Glutamatergic neuron (in vitro differentiated cells): ENCODE measurements at regions not wholly inside any gene's neighbourhood (a gene's known extent, or its start where the extent isn't known, plus 50 kb on each side); places are given as distances from the start of the nearest gene placed in this dataset.

Experiments used
- DNase-seq: peaks from one replicate; pipeline ENCODE4 v3.0.0; 2022
- H3K27ac Mint-ChIP-seq: one replicate; pipeline ENCODE4 v1.8.0; 2020; ENCODE audit warnings: mild to moderate bottlenecking, mixed read lengths, inconsistent platforms; ENCODE audit not compliant: unreplicated experiment
- H3K27me3 Mint-ChIP-seq: one replicate; pipeline ENCODE4 v1.8.0; 2020; ENCODE audit warnings: mild to moderate bottlenecking, moderate library complexity, mixed read lengths, inconsistent platforms; ENCODE audit not compliant: unreplicated experiment
- H3K36me3 Mint-ChIP-seq: one replicate; pipeline ENCODE4 v1.8.0; 2020; ENCODE audit warnings: mild to moderate bottlenecking, mixed read lengths, inconsistent platforms; ENCODE audit not compliant: unreplicated experiment
- H3K4me1 Mint-ChIP-seq: one replicate; pipeline ENCODE4 v1.8.0; 2020; ENCODE audit warnings: mild to moderate bottlenecking, low read depth, mixed read lengths, inconsistent platforms; ENCODE audit not compliant: unreplicated experiment
- H3K4me3 Mint-ChIP-seq: one replicate; pipeline ENCODE4 v1.8.0; 2020; ENCODE audit warnings: mild to moderate bottlenecking, mixed read lengths, inconsistent platforms; ENCODE audit not compliant: unreplicated experiment
- H3K9me3 Mint-ChIP-seq: one replicate; pipeline ENCODE4 v1.8.0; 2020; ENCODE audit warnings: mild to moderate bottlenecking, moderate library complexity, mixed read lengths, inconsistent platforms; ENCODE audit not compliant: unreplicated experiment
- TF ChIP-seq, protein P1 (sequence below): fragments of 200-600 bp; sonication (generic); IDR thresholded peaks from one replicate; pipeline ENCODE4 v1.5.0; 2021; ENCODE audit not compliant: partially characterized antibody, unreplicated experiment

DNA sequence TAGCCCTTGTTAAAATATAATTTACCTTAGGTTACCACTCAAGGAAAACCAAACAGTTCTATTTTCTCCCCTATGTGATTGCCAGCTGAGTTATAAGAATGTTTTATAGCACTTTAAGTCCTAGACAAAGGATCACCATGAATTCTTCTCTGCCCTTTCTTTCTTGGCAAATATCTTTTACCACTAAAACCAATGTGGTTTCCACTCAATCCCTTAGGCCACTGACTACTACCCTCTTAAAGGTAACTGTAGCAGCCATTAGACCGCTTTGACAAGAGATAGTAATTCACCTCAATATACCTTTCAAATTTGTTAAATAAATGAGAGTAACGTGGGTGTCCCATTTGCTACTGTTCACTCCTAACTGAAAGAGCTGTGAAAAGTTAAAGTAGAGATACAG is 307.9 kb upstream of the PRMT6 start:
- no peaks in the 10 kb centered on the region for H3K27me3 Mint-ChIP-seq
- H3K36me3 Mint-ChIP-seq, result no peaks in the 10 kb centered on the region
- no peaks in the 10 kb centered on the region for H3K9me3 Mint-ChIP-seq
- H3K4me3 Mint-ChIP-seq, result no peak overlapping the region
- TF ChIP-seq, protein P1, sequence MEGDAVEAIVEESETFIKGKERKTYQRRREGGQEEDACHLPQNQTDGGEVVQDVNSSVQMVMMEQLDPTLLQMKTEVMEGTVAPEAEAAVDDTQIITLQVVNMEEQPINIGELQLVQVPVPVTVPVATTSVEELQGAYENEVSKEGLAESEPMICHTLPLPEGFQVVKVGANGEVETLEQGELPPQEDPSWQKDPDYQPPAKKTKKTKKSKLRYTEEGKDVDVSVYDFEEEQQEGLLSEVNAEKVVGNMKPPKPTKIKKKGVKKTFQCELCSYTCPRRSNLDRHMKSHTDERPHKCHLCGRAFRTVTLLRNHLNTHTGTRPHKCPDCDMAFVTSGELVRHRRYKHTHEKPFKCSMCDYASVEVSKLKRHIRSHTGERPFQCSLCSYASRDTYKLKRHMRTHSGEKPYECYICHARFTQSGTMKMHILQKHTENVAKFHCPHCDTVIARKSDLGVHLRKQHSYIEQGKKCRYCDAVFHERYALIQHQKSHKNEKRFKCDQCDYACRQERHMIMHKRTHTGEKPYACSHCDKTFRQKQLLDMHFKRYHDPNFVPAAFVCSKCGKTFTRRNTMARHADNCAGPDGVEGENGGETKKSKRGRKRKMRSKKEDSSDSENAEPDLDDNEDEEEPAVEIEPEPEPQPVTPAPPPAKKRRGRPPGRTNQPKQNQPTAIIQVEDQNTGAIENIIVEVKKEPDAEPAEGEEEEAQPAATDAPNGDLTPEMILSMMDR, result no peak
- DNase-seq, result no peak
- no peak overlapping the region for H3K27ac Mint-ChIP-seq
- peaks cover 9% of the 10 kb centered on the region for H3K4me1 Mint-ChIP-seq

DNA sequence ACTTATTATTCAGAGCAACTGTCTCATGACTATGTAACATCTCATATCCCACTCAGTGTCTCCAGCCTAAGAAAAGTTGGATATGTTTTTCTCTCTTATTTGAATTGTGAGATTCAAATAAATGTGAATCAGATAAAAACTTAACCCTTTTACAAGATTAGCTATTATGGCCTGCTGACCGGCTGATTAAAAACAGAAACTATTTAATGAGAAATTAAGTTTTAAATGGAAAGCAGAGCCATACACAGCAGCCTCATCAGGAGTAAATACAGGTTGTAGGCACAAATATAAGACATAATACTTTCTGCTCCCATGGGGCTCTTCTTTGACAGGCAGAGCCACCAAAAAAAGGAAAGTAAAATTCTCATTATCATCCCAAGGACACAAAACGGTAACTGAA is 307.0 kb upstream of the PRMT6 start:
- no peak overlapping the region for H3K4me3 Mint-ChIP-seq
- peaks cover 9% of the 10 kb centered on the region for H3K4me1 Mint-ChIP-seq
- TF ChIP-seq, protein P1, result no peak

DNA sequence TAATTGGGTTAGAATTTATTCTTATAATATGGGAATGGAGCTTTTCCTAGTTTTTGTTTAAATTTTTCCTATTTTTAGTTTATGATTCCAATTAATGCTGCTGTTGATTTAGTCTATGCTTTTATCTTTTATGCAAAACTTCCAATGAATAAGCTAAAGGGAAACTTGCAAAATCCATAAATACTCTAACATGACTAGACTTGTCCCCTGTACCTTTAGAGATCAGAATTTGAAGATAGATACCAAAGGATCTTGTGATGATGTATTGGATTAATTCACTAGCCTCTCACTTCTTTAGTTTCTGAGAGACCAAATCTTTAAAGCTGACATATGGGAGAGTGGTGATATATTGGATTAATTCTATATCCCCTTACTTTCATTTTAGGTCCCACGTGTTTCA is 306.6 kb upstream of the PRMT6 start:
- TF ChIP-seq, protein P1, result no peak
- no peaks in the 10 kb centered on the region for H3K9me3 Mint-ChIP-seq
- DNase-seq, result no peak
- no peaks in the 10 kb centered on the region for H3K36me3 Mint-ChIP-seq
- no peak overlapping the region for H3K27ac Mint-ChIP-seq
- peaks cover 9% of the 10 kb centered on the region for H3K4me1 Mint-ChIP-seq
- no peak overlapping the region for H3K4me3 Mint-ChIP-seq
- H3K27me3 Mint-ChIP-seq, result no peaks in the 10 kb centered on the region

More for the DNA sequence above, 307.0 kb upstream of the PRMT6 start:
- Mint-ChIP-seq H3K27ac (no peak overlapping the region), H3K9me3 (no peaks in the 10 kb centered on the region), H3K27me3 (no peaks in the 10 kb centered on the region), H3K36me3 (no peaks in the 10 kb centered on the region)
- no peak for DNase-seq

DNA sequence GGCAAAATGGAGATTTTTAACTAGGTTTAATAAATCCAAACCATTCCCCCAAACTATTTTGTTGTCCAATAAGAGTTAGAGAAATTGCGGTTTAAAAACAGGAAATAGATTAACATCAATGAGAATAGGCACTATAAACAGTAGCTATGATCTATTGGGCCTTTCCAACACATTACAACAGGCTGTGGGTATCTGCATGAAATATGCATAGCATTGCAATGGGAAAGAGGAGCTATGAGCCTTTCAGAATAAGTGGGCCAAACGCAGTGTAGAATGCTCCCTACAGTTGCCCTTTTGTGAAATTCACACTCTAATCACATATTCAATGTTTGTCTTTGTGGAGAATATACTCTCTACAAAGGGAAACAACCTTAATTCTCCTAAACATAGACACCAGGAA is 305.5 kb upstream of the PRMT6 start:
- no peaks in the 10 kb centered on the region for H3K9me3 Mint-ChIP-seq
- peaks cover 9% of the 10 kb centered on the region for H3K4me1 Mint-ChIP-seq
- H3K4me3 Mint-ChIP-seq, result no peak overlapping the region
- DNase-seq, result no peak
- H3K36me3 Mint-ChIP-seq, result no peaks in the 10 kb centered on the region
- no peak overlapping the region for H3K27ac Mint-ChIP-seq
- TF ChIP-seq, protein P1, result no peak
- no peaks in the 10 kb centered on the region for H3K27me3 Mint-ChIP-seq

DNA sequence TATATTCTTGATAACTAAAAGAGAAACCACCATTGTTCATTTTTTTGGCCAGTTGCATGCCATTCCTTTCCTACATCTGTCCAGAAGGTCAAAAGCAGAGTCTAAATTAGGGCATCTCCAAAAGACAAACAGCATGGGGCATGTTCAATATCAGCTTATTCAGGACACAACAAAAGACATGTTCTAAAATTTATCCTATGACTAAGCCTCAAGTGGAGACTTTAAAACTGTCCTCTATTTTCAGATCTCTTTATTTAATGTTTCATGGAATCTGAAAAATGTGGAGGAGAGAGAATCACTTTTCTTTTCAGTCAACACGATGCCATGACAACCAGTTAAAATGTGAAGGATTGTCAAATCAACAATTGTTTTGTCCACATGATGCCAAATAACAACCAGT is 303.4 kb upstream of the PRMT6 start:
- Mint-ChIP-seq H3K4me1 (peaks cover 6% of the 10 kb centered on the region), H3K27me3 (no peaks in the 10 kb centered on the region), H3K36me3 (no peaks in the 10 kb centered on the region), H3K27ac (no peak overlapping the region), H3K4me3 (no peak overlapping the region), H3K9me3 (no peaks in the 10 kb centered on the region)
- DNase-seq, result no peak
- TF ChIP-seq, protein P1, result no peak
